ENCODE measurements at regions not wholly inside any gene's neighbourhood (a gene's known extent, or its start where the extent isn't known, plus 50 kb on each side); places are given as distances from the start of the nearest gene placed in this dataset.

DNA sequence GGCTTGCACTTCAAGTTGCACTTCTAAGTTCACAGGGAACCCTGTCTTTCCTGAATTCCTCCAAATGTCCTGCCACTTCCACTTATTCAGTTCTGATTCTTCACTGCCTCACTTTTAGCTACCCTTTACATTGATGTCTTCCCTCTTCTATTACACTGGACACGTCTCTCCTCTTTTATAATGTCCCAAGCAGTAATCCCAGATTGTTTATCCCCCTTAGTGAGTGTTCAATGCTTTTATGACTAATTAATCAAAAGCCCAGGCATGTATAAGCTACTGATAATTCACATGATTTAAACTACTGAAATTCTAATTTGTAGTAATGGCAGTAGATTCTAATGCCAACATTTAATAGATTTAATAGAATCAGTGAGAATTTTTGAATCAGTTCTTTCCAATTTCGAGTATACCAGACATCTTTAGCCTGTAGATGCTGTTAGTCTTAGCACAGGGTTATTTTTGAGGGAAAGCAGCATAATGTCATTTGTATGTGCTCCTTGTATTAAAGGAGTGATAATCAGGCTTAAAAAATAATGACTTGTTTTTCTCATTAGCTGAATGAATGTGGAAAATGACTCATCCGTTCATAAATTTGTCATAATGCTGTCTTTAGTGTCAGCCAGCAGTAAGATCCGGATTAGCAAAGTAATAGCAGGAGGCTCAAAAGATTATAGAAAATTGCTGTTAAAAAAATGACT, 703.1 kb downstream of the CENPC start:
- no peak overlapping the region for H3K27ac ChIP-seq
- TF ChIP-seq, protein P1, sequence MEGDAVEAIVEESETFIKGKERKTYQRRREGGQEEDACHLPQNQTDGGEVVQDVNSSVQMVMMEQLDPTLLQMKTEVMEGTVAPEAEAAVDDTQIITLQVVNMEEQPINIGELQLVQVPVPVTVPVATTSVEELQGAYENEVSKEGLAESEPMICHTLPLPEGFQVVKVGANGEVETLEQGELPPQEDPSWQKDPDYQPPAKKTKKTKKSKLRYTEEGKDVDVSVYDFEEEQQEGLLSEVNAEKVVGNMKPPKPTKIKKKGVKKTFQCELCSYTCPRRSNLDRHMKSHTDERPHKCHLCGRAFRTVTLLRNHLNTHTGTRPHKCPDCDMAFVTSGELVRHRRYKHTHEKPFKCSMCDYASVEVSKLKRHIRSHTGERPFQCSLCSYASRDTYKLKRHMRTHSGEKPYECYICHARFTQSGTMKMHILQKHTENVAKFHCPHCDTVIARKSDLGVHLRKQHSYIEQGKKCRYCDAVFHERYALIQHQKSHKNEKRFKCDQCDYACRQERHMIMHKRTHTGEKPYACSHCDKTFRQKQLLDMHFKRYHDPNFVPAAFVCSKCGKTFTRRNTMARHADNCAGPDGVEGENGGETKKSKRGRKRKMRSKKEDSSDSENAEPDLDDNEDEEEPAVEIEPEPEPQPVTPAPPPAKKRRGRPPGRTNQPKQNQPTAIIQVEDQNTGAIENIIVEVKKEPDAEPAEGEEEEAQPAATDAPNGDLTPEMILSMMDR (conservative IDR thresholded peaks at IDR 0.05): no peak

DNA sequence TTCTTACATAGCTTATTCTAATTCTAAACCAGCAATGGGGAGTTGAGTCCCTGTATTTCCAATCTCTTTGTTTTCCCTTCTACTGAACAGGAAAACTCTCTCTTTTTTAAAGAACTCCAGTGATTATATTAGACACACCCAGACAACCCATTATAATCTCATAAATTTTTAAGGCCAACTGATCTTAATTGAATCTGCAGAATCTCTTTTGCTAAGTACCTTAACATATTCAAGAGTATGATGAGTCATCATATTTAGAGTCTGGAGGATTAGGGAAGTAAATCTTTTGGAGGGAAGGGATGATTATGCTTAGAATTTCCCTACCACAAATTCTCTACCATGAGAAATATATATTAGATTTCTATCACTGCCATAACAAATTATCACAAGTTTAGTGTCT, 705.1 kb downstream of the CENPC start:
- no peak overlapping the region for H3K27ac ChIP-seq
- TF ChIP-seq, protein P1 (conservative IDR thresholded peaks at IDR 0.05): no peak

DNA sequence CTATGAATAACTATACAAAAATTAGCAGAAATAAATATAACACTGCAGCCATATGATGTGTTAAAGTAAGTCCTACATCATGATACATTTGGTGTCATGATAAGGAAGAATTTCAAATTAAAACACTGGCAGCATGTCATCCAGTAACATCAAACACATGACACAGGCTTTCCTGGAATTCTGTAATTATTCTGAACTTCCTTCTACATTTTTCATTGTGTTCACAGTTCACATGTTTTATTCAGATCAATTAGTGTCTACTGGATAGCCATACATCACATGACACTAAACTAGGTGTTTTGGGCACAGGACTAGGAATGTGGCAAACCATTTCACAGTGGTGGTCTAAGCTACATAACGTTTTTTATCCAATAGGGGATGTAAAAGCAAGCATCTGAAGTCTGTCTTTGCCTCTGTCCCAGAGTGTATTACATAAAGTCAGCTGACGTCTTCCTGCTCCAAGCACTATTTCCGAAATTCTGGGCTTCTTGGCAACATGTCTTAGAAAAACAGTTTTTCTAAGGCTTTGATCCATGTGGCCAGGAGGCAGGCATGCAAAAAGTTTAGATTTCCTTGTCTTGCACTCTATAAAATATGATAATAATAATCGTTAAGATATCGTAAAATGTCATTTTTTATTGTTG, 707.9 kb downstream of the CENPC start:
- TF ChIP-seq, protein P1 (conservative IDR thresholded peaks at IDR 0.05): no peak
- no peak overlapping the region for H3K27ac ChIP-seq

DNA sequence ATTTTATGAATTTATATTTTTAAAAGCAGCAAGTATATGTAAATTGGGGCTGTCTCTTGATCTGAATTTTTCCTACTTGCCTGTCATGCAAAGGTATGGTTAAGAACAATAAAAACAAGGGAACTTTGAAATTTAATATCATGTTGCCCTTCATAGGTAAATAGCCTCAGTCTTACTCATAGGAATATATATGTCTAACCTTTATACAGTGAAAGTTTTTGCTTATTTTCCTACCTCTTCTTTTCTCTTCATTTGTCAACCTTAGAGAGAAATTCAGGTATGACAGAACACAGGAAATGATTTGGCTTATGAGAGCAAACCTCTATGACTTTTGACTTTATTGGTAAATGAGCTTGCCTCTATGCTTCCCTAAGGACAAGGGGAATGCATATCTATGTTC, 716.0 kb downstream of the CENPC start:
- TF ChIP-seq, protein P1 (conservative IDR thresholded peaks at IDR 0.05): no peak
- H3K27ac ChIP-seq: no peak overlapping the region

DNA sequence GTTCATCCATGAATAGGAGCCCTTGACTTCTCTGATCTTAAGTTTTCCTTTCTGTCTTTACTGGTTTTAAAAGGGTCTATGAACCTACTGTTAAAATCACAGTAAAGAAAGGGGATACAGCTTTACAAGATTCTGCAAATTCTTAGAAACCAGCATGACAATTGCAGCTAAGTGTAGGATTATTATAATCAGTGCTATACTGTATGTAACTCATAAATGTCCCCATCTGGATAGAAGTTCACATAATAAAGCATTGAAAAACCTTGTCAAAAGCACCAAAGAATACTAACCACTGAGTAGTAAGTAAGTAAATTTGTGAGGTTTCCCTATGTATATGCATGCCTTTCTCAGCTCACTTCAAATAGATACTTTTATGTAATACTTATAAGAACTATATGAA, 724.6 kb downstream of the CENPC start:
- no peak overlapping the region for H3K27ac ChIP-seq
- TF ChIP-seq, protein P1 (conservative IDR thresholded peaks at IDR 0.05): no peak

DNA sequence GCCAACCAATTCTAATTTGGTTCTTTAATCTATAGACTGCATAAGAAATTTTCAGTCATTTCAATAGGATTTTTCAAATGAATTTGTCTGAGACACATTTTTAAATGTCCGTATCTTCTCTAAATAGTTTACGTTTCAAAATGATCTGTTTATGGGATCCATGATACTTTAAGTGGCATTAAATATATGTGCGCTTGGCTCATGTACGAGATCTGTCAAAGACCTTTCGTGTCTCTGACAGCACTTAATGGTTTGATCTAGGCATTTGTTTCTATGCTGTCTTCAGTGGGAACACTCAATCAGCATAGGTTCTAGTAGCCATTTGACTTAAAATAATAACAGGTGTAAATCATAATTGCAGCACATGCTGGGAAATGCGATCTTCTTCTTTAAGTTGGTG, 731.0 kb downstream of the CENPC start:
- H3K27ac ChIP-seq: no peak overlapping the region
- TF ChIP-seq, protein P1 (conservative IDR thresholded peaks at IDR 0.05): no peak

DNA sequence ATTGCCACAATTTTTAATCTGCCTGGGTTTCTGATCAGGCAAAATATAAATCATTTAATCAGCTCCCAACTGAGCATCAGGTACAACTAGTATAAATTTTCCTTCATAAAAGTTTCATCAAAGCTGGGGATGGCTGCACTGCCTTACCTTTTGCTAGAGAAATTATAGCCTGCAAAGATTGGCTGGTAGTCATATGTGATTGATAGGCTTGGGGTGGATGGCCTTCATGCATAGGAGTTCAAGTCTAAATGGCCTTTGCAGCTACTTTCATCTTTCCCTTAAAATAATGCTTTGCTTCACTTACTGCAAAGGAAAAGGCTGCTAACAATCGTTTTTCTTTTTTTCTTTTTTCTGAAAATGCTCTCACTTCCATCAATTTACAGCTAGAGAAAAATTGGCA, 739.7 kb downstream of the CENPC start:
- no peak overlapping the region for H3K27ac ChIP-seq
- TF ChIP-seq, protein P1 (conservative IDR thresholded peaks at IDR 0.05): no peak
